Heart left ventricle (tissue), 13 donors: ENCODE measurements at regions not wholly inside any gene's neighbourhood (a gene's known extent, or its start where the extent isn't known, plus 50 kb on each side); places are given as distances from the start of the nearest gene placed in this dataset.

Experiments
- POLR2A ChIP-seq, 2 donors: fragments of 450-650 bp; IDR thresholded peaks; one replicate each; pipeline ENCODE4 v1.6.1; 2017; ENCODE audit warnings: antibody characterized with exemption in 2 of 2, mild to moderate bottlenecking in 2 of 2, moderate library complexity in 2 of 2
- TF ChIP-seq, protein P1 (sequence below), 12 donors: fragments of 200-600 bp; sonication (generic) in 4 of 12; IDR thresholded peaks; one replicate each; pipeline versions ENCODE4 v1.5.0 to v1.8.0; 2018 to 2022; ENCODE audit warnings: antibody characterized with exemption in 12 of 12, mild to moderate bottlenecking in 5 of 12
- donor health status: ischemic (EF 13 %, LVEDD 7.1; RV severe dilation, severe dysfunction).
- donor health status: DM: no; HTN: yes; CAD: no.
- donor health status: DM: no; HTN: no; CAD: no.
- donor health status: ischemic (EF 25% LVEDD 6.9; RV normal size, moderate dysfunction).
- donor health status: ischemic (EF 25% LVEDD 5.7; RV mildly dilated, moderate dysfunction).
- donor health status: ischemic (EF 35%, LVEDD 5.7; RV mildly dilated, moderate dysfunction).
- donor health status: nonischemic (EF 11% LVEDD 7.7; RV severe dilation, severe dysfunction).
- donor health status: DM: yes; HTN: yes; CAD: no.
- donor health status: PGD.
- donor health status: ischemic (EF 29% LVEDD 5.4; RV normal size, mild dysfunction).
- donor health status: nonischemic (EF 23%, LVEDD 6.1; RV moderate dilation, normal function).

GRCh38 chr6:132028029-132028428 is 76.9 kb upstream of the CCN2 start:
- TF ChIP-seq, protein P1, sequence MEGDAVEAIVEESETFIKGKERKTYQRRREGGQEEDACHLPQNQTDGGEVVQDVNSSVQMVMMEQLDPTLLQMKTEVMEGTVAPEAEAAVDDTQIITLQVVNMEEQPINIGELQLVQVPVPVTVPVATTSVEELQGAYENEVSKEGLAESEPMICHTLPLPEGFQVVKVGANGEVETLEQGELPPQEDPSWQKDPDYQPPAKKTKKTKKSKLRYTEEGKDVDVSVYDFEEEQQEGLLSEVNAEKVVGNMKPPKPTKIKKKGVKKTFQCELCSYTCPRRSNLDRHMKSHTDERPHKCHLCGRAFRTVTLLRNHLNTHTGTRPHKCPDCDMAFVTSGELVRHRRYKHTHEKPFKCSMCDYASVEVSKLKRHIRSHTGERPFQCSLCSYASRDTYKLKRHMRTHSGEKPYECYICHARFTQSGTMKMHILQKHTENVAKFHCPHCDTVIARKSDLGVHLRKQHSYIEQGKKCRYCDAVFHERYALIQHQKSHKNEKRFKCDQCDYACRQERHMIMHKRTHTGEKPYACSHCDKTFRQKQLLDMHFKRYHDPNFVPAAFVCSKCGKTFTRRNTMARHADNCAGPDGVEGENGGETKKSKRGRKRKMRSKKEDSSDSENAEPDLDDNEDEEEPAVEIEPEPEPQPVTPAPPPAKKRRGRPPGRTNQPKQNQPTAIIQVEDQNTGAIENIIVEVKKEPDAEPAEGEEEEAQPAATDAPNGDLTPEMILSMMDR (IDR thresholded peaks at IDR 0.05): no peak
- no peak for TF ChIP-seq POLR2A (IDR thresholded peaks at IDR 0.05)
